ENCODE measurements at regions not wholly inside any gene's neighbourhood (a gene's known extent, or its start where the extent isn't known, plus 50 kb on each side); places are given as distances from the start of the nearest gene placed in this dataset.
A peak's percentile ranks its signal among the peaks of the same experiment; 100 is the strongest.
"Not testable (repeated sequence)": the region's sequence is repeated elsewhere in the genome, so short reads cannot be mapped to it uniquely, and the experiment has no call there.

DNA sequence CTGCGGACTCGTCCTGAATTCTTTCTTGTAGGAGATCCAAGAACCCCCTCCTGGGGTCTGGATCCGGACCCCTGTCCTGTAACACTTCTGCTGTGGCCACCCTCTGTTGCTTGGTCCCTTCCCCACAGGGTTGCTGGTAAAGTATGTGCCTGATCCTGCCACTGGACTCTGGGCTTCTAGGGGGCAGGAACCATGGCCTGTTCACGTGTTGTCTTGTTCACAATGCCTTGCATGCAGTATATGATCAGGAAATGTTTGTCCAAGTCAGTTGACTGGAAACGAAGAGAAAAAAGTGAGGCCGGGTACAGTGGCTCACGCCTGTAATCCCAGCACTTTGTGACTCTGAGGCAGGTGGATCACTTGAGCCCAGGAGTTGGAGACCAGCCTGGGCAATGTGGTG lies 139.3 kb upstream of the ALDH1B1 start:
- no peak for DNase-seq

DNA sequence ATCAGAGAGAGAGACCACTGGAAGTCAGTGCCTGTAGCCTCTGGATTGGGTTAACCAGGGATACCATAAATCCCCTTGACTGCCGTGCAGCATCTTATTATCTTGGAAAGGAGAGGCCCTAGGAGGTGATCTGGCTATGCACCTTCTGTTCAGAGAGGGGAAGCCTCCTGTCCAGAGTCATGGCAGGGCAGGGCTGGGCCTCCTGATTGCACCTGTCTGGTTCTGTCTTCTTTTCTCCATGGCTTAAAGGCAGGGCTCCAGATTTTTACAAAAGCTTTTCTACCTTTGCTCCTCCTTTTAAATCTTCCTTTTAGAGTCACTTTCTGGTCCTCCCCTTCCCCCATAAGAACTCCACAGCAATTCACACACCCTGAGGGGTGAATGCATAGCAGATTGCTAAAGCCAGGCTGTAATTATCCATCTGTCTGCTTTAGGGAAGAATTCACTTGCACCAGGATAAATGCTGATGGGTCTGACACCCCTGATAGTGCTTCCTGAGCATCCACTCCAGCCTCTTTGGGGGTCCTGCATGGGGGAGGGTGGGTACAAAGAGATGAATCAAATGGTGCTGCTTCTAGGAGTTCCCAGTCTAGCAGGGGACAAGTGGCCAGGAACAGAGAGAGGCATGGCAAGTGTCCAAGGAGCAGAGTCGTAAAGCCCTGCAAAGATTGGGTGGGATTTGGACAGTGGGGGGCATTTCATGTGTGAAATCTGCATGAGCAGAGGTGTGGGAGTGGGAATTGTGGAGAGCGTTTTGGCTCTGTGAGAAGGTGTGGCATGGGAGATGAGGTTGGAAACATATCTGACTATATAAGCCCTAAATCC lies 141.3 kb upstream of the ALDH1B1 start:
- no peak for DNase-seq

DNA sequence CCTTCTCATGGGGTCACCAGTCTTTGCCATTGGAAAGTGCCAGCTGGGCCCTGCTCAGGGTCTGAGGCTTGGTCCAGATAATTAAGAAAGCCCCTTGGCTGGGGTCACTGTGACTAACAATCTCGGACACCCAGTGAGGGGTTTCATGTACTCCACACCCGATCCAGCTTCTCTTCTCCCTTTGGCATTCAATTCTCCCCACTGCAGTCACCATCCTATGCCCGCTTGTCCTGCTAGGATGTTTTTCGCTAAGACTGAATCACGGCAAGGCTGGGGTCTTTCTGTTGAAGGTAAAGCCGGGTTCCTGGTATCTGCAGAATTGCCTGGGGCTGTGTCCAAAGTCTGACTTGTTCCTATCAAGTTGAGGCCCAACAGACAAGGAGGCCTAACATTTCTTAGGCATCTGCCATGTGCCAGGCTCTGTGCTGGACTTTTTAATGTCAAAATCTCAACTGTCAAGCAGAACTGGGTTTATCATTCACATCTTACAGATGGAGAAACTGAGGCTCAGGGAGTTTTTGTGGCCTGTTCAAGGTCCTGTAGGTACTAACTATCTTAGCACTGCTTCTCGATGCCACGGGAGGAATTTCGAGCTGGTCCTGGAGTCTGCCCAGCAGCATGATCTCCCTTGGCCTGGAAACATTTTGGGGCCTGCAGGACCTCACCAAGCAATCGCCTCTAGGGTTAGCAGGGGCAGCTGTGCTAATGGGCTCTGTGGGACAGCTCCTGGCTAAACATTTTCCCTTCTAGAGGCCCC lies 142.0 kb upstream of the ALDH1B1 start:
- DNase-seq: no peak

DNA sequence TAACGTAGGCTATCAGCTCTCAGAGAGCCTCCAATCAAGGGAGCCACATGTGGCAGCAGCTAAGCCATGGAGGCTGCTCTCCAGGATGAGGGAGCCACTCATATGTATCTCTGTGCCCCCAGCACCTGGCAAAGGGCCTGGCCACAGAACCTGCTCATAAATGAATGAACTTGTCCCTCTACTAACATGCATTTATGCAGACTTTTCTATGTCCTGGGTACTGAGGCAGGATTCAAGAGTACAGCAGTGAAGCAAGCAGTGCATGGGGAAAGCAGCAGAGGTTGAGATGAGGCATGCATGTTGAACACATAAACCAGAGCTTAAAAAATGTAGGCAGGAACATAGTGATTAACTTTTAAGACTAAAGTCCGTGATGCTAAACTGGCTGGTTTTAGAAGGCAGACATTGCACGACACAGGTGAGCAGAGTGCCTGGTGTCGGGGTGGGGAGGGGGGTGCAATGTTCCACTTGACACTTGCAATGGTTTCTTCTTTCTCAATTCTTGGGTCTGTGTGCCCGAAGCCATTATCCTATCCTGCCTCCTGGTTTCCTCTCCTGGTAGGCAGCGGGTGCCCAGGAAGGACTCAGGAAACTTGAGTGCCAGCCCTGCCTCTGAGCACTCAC lies 142.8 kb upstream of the ALDH1B1 start:
- no peak for DNase-seq

DNA sequence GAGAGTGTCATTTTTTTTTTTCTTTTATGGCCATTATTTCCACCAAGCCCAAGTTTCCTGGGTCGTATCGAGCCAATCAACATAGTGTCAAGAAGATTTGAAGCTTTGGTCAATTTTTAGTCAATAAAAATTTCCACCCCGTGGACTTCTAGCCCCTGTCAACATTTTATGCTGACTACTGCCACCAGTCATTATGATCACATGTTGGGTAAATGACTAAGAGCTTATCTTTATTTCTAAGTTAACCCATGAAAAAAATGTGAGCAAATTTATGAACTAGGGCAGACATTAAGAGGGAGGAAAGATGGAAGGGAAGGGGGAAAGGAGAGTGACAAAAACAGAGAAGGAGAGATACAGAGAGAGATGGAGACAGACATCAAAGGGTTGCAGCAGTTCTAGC lies 143.5 kb upstream of the ALDH1B1 start:
- DNase-seq: no peak

DNA sequence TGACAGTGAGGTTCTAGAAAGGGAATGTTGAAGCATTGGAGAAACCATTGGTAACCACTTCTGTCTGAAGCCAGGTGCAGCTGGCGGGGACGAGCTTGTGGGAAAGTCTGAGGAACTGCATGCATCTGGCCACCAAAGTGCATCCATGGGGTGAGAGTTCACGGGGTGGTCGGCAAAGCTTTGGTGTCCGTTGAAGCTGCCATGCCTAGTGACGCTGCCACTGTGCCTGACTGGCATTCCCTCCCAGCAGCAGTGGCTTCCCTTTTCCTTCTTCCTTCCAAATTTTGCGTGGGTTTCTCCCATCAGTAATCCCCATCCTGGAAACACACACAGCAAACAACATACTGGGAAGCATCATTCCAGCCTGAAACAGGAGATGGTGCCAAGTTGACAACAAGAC lies 145.7 kb upstream of the ALDH1B1 start:
- no peak for DNase-seq

DNA sequence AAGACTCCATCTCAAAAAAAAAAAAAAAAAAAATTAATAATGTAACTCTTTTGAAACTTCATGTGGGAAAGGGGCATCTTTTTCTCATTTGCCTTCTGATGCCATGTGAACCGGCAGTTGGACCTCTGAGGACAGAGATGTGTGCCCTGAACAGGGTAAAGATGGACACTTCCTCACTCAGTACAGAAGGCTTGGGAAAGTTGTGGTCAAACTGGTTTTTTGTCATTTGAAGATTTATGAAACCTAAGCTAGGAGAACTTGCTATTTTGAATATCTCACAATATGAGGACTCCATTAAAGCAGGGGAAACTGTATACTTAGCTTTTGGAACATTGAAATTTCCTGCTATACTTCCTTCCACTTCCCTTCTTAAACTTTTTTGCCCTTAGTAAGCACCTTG lies 147.5 kb upstream of the ALDH1B1 start:
- no peak for DNase-seq

DNA sequence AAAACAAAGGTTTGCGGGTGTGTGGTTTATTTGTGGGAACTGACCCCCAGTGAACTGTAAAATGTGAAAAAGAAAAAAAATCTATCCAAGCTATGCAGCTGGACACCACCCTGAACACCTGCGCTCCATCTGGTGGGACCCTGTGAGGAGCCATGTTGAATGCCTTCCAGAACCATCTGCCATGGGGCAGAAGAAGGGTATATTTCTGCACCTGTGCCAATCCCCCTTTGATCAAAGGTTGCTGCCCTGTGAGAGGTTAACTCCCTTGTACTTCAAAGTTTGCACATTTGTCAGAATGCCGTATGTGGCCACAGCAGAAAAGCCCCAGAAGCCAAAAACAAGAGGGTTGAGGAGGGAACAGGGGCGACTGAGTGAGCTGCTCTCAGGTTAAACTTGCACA lies 148.5 kb upstream of the ALDH1B1 start:
- DNase-seq: no peak

DNA sequence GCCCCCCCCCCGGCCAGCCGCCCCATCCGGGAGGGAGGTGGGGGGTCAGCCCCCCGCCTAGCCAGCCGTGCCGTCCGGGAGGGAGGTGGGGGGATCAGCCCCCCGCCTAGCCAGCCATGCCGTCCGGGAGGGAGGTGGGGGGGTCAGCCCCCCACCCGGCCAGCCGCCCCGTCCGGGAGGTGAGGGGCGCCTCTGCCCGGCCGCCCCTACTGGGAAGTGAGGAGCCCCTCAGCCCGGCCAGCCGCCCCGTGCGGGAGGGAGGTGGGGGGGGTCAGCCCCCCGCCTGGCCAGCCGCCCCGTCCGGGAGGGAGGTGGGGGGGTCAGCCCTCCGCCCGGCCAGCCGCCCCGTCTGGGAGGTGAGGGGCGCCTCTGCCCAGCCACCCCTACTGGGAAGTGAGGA lies 150.4 kb upstream of the ALDH1B1 start:
- DNase-seq: not testable (repeated sequence)

DNA sequence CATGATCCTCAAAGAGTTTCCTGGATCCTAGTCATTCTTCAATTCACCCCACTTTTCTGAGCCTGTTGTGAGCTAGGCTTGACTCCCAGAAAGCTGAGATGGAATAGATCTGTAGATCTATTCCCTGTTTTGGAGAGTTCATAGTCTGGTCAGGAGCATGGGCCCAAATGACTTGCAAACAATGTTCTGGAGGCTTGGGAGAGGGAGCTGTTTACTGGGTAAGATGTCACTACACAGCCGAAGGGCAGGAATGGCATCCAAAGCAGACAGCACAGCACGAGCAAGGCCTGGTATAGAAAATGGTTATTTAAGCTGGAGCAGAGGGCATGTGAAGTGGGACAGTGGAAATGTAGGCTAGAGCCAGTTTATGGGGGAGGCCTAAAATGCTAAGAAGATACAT lies 152.5 kb upstream of the ALDH1B1 start:
- no peak for DNase-seq

DNA sequence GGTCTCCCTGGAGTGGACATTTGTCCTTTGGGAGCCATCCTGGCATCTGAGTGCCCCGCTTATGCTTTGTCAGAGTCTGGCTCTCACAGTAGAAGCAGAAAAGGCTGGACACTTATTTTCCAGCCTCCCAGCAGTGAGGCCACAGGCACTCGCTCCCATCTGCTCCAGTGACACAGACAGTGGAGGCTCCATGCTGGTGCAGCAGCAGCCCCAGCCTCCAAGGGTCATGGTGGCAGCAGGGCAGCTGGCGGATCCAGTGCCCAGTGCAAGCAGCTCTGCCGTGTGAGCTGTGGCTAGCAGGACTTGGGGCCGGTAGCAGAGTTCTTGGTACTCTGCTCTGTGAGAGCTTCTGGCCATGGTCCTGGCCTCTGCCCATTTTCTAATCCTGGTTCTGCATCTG lies 157.3 kb upstream of the ALDH1B1 start:
- no peak for DNase-seq

DNA sequence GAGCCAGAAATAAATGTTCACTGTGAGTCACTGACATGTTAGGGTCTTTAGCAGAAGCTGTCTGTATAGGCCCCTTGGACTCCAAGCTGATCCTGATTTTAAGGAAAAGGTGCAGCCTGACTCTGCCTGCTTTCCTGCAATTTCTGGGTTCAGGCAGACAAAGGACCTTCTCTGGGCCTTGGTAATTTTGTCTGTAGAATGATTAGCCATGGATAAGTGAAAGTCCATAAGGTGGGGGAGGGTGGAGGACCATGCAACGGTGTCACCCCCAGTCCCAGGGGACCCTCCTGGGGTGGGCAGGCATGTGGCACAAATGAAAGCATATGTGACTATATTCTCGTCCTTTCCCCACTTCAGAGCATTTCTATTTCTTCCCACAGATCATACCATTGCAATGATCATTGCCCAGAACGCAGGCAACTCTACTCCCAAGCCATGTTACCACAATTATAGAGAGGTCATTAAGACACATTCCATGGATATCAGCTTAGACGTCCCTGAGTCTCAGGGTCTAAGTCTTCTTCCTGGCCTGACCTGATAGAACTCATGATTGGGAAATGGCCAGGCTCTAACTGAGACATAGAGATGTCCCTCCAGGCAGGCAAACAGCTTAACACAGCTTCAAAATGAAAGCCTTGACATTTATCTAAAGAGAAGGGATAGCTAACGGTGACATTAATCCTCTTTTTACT lies 157.9 kb upstream of the ALDH1B1 start:
- DNase-seq: no peak

DNA sequence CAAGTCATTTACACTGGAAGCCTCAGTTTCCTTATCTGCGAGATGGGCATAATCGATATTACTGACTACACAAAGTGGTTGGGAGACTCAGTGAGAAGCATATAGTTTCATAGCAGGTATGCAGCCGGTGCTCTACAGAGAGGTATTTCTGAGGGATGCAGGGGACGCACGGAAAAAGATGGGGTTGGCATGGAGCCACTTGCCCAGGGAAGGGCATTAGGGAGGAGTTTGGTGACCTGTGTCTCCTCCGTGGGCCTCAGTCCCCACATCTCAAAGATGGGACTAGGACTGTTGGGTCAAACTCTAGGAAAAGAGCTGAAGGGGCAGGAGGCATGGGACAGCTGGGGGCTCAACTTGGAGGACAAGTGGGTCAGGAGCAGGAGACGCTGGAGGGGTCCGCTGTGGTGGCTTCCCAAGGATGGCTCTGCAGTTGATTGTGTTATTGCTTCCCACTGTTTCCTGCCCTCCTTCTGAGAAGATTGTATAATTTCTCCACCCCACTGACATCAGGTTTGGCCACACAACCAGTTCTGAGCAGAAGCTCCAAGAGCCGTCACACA lies 158.6 kb upstream of the ALDH1B1 start:
- DNase-seq: no peak

DNA sequence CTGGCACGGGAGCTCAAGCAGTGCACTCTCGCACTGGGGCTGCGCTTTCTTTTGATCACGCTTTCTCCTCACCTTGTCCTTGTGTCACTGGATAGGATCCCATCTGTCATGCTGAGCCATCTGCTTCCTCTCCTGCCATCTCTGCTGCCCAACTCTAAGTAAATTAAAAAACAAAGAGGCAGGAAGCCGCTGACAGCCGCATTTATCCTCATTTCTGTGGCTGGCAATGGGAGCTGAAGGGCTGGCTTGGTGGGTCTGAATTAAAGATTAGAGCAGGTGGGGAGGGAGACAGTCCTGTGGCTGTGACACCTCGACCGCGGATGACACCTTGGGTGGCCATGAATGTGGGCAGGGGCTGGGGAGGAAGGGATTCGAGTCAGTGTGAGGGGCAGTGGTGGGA lies 159.2 kb upstream of the ALDH1B1 start:
- DNase-seq: no peak

DNA sequence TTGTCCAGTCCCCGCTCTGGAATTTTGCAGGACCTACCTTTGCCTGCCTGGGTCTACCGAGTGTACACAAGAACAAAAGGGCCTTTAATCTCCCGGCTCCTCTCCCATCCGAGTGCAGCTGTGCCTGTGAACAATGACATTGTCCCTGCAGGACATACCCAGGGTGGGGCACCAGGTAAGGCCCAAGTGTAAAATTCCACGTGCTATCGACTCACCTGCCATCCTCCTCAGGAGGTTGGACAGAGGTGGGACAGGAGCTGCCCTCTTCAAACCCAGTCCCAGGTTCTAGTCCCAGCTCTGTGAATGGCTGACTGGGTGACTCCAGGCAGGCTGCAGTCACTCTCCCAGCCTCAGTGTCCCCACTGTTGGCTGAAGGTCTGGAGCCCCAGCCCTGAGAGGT lies 159.6 kb upstream of the ALDH1B1 start:
- DNase-seq: no peak

DNA sequence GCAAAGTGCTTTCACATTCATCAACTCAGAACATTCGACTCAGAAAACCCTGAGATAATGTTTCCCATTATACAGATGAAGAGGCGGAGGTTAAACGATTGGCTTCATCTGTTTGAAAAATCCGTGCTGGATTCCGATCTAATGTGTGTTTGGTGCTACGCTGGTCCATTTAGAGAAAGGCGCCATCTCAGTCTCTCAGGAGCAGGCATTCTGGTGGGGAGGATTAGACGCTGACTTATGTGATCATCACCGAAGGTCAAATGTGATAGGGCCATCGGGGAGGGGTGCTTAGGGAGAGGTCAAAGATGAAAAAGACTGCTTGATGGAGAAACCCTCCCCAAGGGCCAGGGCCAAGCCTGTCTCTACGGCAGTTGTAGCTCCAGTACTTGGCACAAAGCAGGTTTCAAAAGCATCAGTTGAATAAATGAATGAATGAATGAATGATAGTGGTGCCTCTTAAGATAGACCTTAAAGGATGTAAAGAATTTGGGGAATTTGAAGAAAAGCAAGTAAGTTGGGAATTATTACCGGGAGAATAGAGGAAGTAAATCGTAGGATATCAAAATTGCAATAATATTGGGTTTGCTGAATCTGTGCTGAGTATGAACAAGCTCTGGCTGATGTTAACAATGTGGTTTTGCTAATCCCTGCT lies 160.6 kb upstream of the SHB start:
- no peak for DNase-seq

DNA sequence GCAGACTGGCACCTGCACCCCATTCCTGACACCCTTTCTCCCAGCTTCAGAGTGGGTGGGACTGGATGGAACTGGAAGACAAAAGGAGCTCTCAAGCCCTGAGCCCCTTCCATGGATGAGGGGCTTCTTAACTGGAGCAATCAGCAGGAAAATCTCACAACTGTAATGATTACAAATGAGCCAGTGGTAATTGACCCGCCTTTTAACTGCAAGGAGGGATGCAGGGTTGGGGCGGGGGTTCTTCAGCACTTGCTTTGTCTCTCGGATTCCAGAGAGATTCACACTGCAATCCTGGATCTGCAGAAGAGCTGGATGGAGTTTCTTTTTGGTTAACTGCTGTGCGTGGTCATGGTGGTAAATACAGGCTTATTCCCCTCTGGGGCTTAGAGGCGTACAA lies 160.1 kb upstream of the SHB start:
- DNase-seq: no peak

DNA sequence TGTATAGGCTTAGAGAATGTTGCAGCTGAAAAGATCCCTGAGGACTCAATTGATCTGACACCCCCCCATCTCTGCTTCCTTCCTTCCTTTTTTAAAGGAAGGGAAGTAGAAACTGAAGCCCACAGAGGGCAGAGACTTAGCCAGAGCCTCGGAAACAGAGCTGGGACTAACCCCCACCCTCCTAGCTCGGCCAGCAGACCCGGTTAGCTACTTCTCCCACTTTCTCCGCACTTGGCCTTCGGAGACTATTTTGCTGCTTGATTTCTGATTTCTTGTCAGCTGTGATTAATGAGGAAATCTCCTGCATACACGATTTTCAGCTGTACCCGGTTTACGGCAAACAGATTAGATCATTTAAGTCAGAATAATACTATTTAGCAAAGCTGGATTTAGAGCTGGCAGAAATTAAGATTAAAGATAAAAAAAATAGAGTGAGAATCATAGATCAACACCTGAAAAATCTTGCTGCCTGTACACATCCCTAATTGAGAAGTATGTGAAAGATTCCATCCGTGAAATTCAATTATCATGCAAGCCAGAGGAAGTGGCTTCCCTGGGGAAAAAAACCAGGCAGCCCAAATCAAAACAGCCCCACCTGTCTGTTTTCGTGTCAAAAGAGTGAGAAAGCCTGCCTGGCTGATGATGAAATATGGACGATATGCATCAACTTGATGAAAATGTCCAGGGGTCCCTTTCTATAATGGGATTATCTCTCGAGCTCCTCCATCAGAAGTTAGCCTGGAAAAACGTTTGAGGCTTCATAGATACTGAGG lies 159.5 kb upstream of the SHB start:
- DNase-seq: no peak

DNA sequence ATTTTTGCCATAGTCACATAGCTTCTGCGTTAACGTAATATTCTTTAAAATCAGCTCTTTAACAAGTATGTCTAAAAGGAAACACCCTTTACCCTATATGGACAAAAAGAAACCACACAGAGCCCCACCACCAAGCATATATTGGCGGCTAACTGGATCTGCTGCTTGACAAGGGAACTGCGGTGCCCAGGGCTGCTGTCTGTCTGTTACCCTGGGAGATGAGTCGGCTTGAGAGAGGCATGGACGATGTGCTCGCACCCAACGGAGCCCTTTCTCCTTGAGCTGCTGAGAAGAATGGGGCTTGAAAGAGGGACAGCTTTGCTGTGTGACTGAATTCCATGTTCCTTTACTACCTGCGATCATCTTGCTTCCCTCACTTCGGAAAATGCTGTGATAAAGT lies 158.6 kb upstream of the SHB start:
- no peak for DNase-seq

DNA sequence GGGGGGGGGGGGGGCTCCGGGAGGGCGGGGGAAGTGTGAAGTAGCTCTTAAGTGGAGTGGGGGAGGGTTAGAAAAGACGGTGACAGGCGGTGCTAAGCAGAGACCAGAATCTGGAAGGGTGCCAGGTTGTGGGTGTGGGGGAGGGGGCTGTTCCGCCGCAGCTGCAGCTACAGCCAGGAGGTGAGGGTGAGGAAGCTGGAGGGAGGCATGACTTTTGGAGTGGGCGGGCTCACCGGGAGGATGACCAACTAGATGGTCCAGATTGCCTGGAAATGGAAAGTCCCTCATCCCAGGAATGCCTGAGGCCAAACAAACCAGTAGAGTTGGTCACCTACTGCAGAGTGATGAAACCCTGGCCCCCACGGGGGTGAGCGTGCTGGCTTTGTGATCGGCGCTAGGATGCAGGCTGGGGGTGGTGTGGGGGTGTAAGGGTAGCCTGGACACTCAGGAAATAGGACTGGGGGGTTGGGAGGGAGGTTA lies 158.1 kb upstream of the SHB start:
- peak; percentile 41 for DNase-seq

DNA sequence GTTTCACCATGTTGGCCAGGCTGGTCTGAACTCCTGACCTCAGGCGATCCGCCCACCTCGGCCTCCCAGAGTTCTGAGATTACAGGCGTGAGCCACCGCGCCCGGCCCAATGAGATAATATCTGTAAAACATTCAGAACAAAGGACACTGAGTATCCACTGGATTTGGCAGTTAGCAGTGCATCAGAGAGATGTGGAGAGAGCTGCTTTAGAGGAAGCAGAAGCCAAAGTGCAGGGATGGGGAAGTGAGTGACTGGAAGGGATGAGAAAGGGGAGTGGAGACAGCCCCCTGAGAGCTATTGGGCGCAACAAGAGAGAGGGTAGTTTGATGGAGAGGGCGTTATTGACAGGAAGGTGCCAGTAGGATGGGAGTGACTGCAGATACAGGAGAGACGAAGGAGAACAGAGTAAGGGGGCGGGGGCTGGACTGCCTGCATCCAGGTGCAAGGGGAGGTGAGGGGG lies 157.5 kb upstream of the SHB start:
- DNase-seq: peak; percentile 27

DNA sequence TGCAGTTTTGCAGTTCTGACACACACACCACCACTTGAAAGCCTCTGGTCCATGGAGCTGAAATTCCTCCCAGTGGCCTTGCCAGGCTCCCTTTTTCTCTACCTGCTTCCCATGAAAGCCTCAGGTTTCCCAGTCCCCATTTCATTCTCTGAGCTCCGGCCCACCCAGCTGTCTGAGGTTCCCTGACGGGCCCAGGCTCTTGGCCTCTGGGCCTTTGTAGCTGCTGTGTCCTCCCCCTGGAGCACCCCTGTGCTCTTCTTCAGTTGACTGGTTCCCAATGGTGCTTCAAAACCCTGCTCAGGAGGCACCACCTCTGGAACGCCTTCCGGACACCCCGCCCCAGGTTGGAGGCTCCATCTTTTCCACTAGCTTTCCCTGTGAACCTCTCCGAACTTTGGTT lies 155.9 kb upstream of the SHB start:
- no peak for DNase-seq
